GM21528 (cell line): ENCODE measurements at regions not wholly inside any gene's neighbourhood (a gene's known extent, or its start where the extent isn't known, plus 50 kb on each side); places are given as distances from the start of the nearest gene placed in this dataset.

Source experiments
- ATAC-seq: cut with Tn5 transposase; IDR thresholded peaks from one replicate; pipeline ENCODE4 v1.9.1; 2021; ENCODE audit warnings: mild to moderate bottlenecking, moderate library complexity; ENCODE audit not compliant: unreplicated experiment, low FRiP score

- no peak for ATAC-seq
These were observed 561.6 kb downstream of the TAF11L14 start for GRCh38 chr5:18195910-18196309.

GRCh38 chr5:18197734-18198133 is 563.5 kb downstream of the TAF11L14 start:
- no peak for ATAC-seq

GRCh38 chr5:18202164-18202563 is 567.9 kb downstream of the TAF11L14 start:
- ATAC-seq: no peak

GRCh38 chr5:18203296-18203695 is 569.0 kb downstream of the TAF11L14 start:
- ATAC-seq: no peak

GRCh38 chr5:18213666-18214065 is 579.4 kb downstream of the TAF11L14 start:
- ATAC-seq: no peak

GRCh38 chr5:18216016-18216415 is 581.8 kb downstream of the TAF11L14 start:
- ATAC-seq: no peak

GRCh38 chr5:18216729-18217128 is 582.5 kb downstream of the TAF11L14 start:
- no peak for ATAC-seq

- ATAC-seq: no peak
These were observed 585.0 kb downstream of the TAF11L14 start for GRCh38 chr5:18219241-18219640.

GRCh38 chr5:18220631-18221030 is 586.4 kb downstream of the TAF11L14 start:
- no peak for ATAC-seq

- no peak for ATAC-seq
These were observed 602.1 kb downstream of the TAF11L14 start for GRCh38 chr5:18236386-18236785.

GRCh38 chr5:18238321-18238720 is 604.1 kb downstream of the TAF11L14 start:
- ATAC-seq: no peak

GRCh38 chr5:18240971-18241370 is 606.7 kb downstream of the TAF11L14 start:
- ATAC-seq: no peak

GRCh38 chr5:18243846-18244245 is 609.6 kb downstream of the TAF11L14 start:
- no peak for ATAC-seq

GRCh38 chr5:18244309-18244708 is 610.0 kb downstream of the TAF11L14 start:
- ATAC-seq: no peak

GRCh38 chr5:18252559-18252958 is 618.3 kb downstream of the TAF11L14 start:
- ATAC-seq: no peak

GRCh38 chr5:18264126-18264882 is 630.0 kb downstream of the TAF11L14 start:
- ATAC-seq: no peak

GRCh38 chr5:18270635-18271338 is 636.5 kb downstream of the TAF11L14 start:
- ATAC-seq: no peak

- ATAC-seq: no peak
These were observed 642.7 kb downstream of the TAF11L14 start for GRCh38 chr5:18276939-18277338.

GRCh38 chr5:18281947-18282581 is 647.8 kb downstream of the TAF11L14 start:
- no peak for ATAC-seq

GRCh38 chr5:18285257-18285656 is 651.0 kb downstream of the TAF11L14 start:
- ATAC-seq: no peak

GRCh38 chr5:18292146-18292545 is 657.9 kb downstream of the TAF11L14 start:
- ATAC-seq: no peak
